NCI-H2029 (cell line): ENCODE measurements at regions not wholly inside any gene's neighbourhood (a gene's known extent, or its start where the extent isn't known, plus 50 kb on each side); places are given as distances from the start of the nearest gene placed in this dataset.
"Not testable (repeated sequence)": the region's sequence is repeated elsewhere in the genome, so short reads cannot be mapped to it uniquely, and the experiment has no call there.

Experiments used
- DNase-seq: peaks from one replicate; lab custom pipeline; 2025; lab: John Stamatoyannopoulos, UW

DNA sequence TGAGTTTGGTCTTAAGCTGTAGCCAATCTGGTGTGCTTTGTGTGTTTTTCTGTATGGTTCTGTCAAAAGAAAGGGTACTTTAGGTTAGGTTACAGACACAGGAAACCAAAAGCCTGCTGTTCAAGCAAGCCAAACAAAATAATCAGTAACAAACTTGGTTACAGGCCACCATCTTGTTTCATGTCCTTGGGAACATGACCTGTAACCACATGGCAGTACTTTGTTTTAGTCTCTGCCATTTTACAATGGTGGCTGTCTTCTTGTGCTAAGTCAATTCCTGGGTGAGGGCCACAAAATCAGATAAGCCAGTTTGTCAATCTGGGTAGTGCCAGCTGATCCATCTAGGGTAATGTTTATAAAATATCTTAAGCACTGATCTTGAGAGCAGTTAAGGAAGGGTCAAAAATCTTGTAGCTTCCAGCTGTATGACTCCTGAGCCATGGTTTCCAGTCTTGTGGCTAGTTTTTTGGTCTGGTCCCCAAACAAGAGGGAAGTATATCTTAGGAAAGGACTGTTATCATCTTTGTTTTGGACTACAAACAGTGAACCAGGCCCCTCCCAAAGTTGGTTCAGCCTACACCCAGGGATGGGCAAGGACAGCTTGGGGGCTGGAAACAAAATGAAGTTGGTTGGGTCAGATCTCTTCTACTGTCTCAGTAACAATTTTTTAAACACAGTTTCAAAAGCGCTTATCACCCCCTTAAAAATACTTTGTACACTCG lies 90.0 kb downstream of the IGLL5 start:
- no peak for DNase-seq

DNA sequence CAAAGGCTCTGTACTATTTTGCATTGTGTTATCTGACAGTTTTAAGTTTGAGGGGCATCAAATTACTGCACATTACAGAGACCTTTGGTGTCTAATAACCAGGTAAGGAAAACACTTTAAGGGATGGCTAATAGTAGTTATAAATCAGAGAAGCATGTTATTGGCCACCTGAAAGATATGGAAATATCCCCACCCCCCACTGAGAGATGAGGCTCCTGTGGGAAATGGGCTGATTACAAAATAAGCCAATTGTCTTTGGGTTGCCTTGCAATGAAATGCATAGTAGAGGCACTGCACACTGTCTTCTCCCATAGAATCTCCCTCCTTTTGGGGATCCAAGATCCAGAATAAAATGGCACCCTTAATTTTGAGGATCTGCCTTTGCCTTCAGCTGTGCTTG lies 91.0 kb downstream of the IGLL5 start:
- no peak for DNase-seq

GRCh38 chr22:22979121-22979724 lies 91.1 kb upstream of the GNAZ start:
- DNase-seq = no peak

- no peak for DNase-seq
These were observed 90.4 kb upstream of the GNAZ start for GRCh38 chr22:22979954-22980353.

GRCh38 chr22:22981670-22982571 lies 88.4 kb upstream of the GNAZ start:
- DNase-seq = no peak

GRCh38 chr22:22982616-22983015 lies 87.7 kb upstream of the GNAZ start:
- no peak for DNase-seq

GRCh38 chr22:22983123-22983522 lies 87.2 kb upstream of the GNAZ start:
- no peak for DNase-seq

DNA sequence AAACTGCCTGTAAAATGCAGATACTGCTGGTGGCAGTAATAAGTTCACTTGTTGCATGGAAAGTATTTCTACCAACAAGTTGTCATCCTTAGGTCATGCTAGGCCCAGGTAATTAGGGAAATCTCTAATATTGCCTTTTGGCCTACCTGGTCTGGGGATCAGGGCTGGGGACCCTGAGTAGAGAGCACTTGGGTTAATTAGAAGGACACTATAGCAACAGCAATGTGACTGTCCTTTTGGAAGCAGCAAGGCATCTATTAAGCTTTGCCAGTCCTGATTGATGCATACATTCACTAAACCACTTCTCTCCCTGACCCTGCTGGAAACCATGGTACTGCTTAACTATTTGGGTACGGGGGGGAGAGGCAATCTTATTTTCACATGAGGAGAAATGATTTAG lies 86.5 kb upstream of the GNAZ start:
- DNase-seq = no peak

GRCh38 chr22:22984967-22985366 lies 85.4 kb upstream of the GNAZ start:
- DNase-seq = no peak

DNA sequence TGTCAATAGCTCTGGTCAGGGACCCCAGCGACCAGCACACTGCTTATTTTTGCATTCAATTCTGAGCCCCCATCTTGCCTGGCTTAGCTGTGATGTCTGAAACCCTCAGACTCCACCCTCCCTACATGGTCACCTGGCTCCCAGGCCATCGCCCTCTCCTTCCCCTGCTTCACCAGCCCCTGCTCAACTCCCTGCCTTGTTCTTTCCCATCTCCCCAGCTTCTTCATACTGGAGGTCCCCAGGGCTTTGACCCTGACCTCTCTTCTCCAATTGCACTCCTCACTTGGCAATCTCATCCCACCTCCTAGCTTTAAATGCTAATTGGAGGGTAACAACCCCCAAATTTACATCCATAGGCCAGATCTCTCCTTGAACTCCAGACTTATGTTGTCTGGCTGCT lies 84.3 kb upstream of the GNAZ start:
- no peak for DNase-seq

DNA sequence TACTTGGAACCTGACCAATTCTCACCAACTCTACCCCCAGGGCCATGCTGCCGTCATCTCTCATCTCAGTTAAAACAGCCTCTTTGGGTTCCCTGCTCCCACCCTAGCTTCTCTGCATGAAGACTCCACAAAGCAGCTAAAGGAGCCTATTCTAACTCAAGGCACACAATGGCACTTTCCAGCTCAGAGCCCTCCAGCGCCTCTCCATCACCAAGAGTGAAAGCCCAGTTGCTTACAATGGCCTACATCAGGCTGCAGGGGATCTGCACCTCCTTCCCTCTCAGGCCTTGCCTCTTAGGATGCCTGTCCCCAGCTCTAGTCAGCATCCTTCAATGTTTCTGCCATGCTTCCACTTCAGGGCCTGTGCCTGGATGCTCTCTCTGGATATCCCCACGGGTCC lies 83.7 kb upstream of the GNAZ start:
- no peak for DNase-seq

- no peak for DNase-seq
These were observed 82.2 kb upstream of the GNAZ start for GRCh38 chr22:22988150-22988549.

GRCh38 chr22:22988785-22989184 lies 81.5 kb upstream of the GNAZ start:
- no peak for DNase-seq

DNA sequence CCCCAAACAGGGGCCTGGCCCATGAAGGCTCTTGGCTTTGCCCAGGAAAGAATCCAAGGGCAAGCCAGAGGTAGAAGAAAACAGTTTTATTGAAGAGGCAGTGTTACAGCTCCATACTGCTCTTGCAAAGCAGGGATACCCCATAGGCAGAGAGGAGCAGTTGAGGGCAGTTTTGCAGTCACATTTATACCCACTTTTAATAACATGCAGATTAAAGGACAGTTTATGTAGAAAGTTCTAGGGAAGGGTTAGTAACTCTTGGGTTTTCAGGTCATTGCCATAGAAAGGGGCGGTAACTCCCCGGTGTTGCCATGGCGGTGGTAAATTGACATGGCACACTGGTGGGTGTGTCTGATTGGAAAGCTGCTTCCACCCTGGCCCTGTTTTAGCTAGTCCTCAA lies 80.5 kb upstream of the GNAZ start:
- DNase-seq = no peak

DNA sequence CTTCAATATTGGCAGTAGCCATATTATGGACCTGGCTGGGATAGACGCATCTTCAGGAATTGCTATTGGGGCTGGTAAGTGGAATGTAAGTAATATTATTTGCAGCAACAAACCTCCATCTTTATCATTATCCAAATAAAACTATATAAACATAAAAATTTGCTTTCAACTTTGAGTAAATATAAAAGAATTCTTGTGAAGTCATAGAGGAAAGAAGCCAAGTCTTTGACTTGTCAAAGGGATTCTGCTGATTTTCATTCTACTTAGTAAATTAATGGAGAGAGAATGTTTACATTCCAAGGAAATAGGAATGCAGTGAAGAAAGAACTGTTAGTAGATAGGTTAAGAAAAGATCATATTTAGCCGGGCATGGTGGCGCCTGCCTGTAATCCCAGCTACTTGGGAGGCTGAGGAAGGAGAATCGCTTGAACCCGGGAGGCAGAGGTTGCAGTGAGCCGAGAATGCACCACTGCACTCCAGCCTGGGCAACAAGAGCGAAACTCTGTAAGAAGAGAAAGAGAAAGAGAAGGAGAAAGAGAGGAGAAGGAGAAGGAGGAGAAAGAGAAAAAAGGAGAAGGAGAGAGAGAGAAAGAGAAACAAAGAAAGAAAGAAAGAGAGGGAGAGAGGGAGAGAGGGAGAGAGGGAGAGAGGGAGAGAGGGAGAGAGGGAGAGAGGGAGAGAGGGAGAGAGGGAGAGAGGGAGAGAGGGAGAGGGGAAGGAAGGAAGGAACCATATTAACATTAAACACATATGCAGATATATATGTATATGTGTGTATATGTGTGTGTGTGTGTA lies 79.4 kb upstream of the GNAZ start:
- DNase-seq = not testable (repeated sequence)

- no peak for DNase-seq
These were observed 77.8 kb upstream of the GNAZ start for GRCh38 chr22:22992474-22992873.

DNA sequence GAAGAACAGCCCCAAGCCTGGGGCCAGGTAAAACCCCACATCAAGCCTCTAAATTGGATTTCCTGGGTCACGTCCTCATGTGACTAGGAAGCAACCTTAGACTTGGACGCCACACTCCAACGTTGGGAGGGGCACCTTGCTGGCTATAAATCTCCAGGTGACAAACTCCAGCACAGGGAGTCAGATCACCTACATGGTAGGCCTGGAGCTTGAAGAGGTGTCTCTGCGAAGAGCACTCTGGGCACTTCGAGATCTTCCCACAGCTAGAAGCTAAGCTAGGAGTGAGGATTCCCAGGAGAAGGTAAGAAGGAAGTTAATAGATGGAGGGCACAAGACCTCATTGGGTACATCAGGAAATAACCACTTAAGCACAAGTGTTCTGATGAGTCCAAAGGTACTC lies 77.1 kb upstream of the GNAZ start:
- DNase-seq = no peak

DNA sequence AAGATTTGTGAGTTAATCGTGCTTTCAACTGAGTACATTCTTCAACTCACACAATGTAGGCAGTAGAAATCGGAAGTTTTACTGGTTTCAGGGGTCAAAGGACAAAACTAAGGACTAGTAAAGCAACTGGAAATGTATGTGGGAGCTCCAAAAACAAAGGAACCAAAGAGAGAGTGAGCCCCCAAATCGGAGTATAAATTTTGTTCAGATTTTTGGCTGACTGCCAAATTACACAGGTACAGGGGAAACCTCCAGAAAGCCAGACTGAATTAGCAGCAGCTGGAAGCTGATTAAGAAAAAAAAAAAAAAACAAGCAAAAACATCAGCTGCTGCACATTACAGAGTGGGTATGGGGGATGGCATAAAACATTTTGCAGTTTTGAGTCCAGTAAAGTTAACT lies 75.2 kb upstream of the GNAZ start:
- DNase-seq = no peak

- no peak for DNase-seq
These were observed 73.6 kb upstream of the GNAZ start for GRCh38 chr22:22996511-22997261.

DNA sequence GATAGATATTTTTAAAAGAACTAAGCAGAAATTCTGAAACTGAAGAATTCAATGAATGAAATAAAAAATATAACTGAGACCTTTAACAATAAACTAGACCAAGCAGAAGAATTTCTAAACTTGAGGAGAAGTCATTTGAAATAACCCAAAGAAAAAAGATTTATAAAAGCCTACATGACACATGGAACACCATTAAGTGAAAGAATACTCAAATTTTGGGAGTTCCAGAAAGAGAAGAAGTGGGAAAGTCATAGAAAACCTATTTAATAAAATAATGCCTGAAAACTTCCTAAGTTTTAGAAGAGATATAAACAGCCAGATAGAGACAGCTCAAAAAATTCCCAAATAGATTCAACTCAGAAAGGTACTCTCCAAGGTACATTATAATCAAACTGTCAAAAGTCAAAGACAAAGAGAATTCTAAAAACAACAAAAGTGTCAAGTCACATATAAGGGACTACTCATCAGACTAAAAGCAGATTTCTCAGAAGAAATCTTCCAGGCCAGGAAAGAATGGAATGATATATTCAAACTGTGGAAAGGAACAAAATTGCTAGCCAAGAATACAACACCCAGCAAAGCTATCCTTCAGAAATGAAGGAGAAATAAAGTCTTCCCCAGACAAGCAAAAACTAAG lies 72.9 kb upstream of the GNAZ start:
- no peak for DNase-seq

DNA sequence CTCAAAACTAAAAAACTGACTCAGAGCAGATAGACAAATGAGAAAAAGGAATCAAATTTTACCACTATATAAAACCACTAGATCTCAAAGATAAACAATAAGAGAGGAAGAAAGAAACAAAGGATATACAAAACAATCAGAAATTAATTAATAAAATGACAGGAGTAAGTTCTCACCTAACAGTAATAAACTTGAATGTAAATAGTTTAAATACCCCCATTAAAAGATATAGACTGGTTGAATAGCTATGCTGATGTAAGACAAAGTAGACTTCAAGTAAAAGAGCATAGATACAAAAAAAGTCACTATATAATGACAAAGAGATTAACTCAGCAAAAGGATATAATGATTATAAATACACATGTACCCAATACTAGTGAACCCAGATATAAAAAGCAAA lies 72.3 kb upstream of the GNAZ start:
- DNase-seq = no peak
